Osteoblast (primary cell): ENCODE measurements at regions not wholly inside any gene's neighbourhood (a gene's known extent, or its start where the extent isn't known, plus 50 kb on each side); places are given as distances from the start of the nearest gene placed in this dataset.

Experiments used
- DNase-seq: peaks from one replicate; pipeline ENCODE4 v3.0.0; 2011; ENCODE audit warnings: low spot score, mixed read lengths; ENCODE audit not compliant: insufficient read length; ENCODE audit errors: missing footprints
- H2AFZ ChIP-seq: 2 replicates; pipeline ENCODE4 v1.6.0; 2011; ENCODE audit warnings: mild to moderate bottlenecking, low read length
- H3K27ac ChIP-seq: 2 replicates; pipeline ENCODE4 v1.5.1; 2011; ENCODE audit warnings: mild to moderate bottlenecking, low read depth, low read length, moderate library complexity
- H3K27me3 ChIP-seq: 2 replicates; pipeline ENCODE4 v1.6.0; 2012; ENCODE audit warnings: mild to moderate bottlenecking, control low read depth, inconsistent platforms, low read length, moderate library complexity; ENCODE audit not compliant: insufficient read depth
- H3K36me3 ChIP-seq: 2 replicates; pipeline ENCODE4 v1.5.1; 2011; ENCODE audit warnings: mild to moderate bottlenecking, low read length, control low read depth, moderate library complexity; ENCODE audit not compliant: insufficient read depth
- H3K4me1 ChIP-seq: 2 replicates; pipeline ENCODE4 v1.5.1; 2011; ENCODE audit warnings: mild to moderate bottlenecking, low read length, control low read depth, moderate library complexity; ENCODE audit not compliant: insufficient read depth
- H3K4me2 ChIP-seq: 2 replicates; pipeline ENCODE4 v1.6.0; 2011; ENCODE audit warnings: mild to moderate bottlenecking, low read length; ENCODE audit not compliant: insufficient read depth
- H3K4me3 ChIP-seq: fragments of 200-600 bp; sonication (generic); 3 replicates; pipeline ENCODE4 v1.5.1; 2012; ENCODE audit warnings: mild to moderate bottlenecking, low read length, inconsistent platforms; ENCODE audit not compliant: insufficient read depth
- H3K79me2 ChIP-seq: 2 replicates; pipeline ENCODE4 v1.6.0; 2012; ENCODE audit warnings: mild to moderate bottlenecking, low read length, control low read depth, inconsistent platforms; ENCODE audit not compliant: insufficient read depth
- H3K9me3 ChIP-seq: 2 replicates; pipeline ENCODE4 v1.5.1; 2011; ENCODE audit warnings: low read depth, low read length, control low read depth
- H4K20me1 ChIP-seq: 2 replicates; pipeline ENCODE4 v1.6.0; 2012; ENCODE audit warnings: mild to moderate bottlenecking, low read length, control low read depth; ENCODE audit not compliant: insufficient read depth
- CTCF ChIP-seq: IDR thresholded peaks from 2 replicates; pipeline ENCODE4 v1.5.1; 2011; ENCODE audit warnings: mild to moderate bottlenecking, low read depth, low read length, moderate library complexity; ENCODE audit errors: extremely low read depth

- Histone ChIP-seq H3K9me3 (no peaks in the 10 kb centered on the region), H3K79me2 (no peaks in the 10 kb centered on the region), H3K36me3 (no peaks in the 10 kb centered on the region), H2AFZ (no peak overlapping the region), H3K4me3 (no peak overlapping the region), H3K4me2 (no peak overlapping the region), H4K20me1 (no peaks in the 10 kb centered on the region), H3K27ac (no peak overlapping the region), H3K27me3 (no peaks in the 10 kb centered on the region), H3K4me1 (no peaks in the 10 kb centered on the region)
- no peak for TF ChIP-seq CTCF
- no peak for DNase-seq
These were observed 922.8 kb upstream of the MAP3K7 start for GRCh38 chr6:91509711-91510110.

GRCh38 chr6:91509039-91509438 is 922.2 kb upstream of the MAP3K7 start:
- Histone ChIP-seq H3K79me2 (no peaks in the 10 kb centered on the region), H3K9me3 (no peaks in the 10 kb centered on the region), H3K27ac (no peak overlapping the region), H3K4me2 (no peak overlapping the region), H4K20me1 (no peaks in the 10 kb centered on the region), H3K27me3 (no peaks in the 10 kb centered on the region), H3K4me3 (no peak overlapping the region), H3K36me3 (no peaks in the 10 kb centered on the region), H2AFZ (no peak overlapping the region), H3K4me1 (no peaks in the 10 kb centered on the region)
- DNase-seq: no peak
- no peak for TF ChIP-seq CTCF

DNA sequence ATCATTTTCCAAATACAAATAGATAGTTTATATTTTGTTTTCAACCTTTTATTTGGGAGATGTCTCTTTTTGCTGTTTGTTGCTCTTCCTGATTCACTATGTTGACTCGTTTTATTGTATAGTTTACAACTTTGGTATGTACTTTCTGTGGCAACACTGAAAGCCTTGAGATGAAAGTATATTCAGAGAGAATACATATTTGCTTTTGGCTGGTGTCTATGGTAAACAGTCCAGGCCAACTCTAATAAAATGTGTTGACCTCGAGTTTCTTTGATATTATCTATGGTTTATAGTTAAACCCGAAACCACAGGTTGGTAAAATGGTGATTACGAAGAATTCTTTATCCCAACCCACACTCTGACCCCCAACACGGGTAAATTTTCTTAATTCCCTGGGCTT is 919.6 kb upstream of the MAP3K7 start:
- no peak for DNase-seq
- Histone ChIP-seq H3K27ac (no peak overlapping the region), H4K20me1 (no peaks in the 10 kb centered on the region), H3K4me2 (no peak overlapping the region), H3K36me3 (no peaks in the 10 kb centered on the region), H3K79me2 (no peaks in the 10 kb centered on the region), H3K4me3 (no peak overlapping the region), H3K4me1 (no peaks in the 10 kb centered on the region), H3K9me3 (no peaks in the 10 kb centered on the region), H2AFZ (no peak overlapping the region), H3K27me3 (no peaks in the 10 kb centered on the region)
- TF ChIP-seq CTCF: no peak

DNA sequence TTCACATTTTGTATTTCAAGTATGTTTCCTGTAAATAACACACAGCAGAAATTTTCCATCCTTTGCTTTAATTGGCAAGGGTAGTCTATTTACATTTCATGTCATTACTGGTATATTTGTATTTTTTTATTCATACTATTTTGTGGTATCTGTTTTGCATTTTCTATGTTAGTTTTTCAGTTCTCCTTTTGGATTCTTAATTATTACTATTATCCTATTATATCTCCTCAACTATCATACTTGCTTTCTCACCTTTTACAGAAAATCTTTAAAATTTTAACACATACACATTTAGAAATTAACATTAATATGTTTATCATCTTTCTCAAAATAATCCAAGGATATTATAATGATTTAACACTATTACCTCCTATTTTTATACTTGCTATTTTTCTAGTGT is 918.3 kb upstream of the MAP3K7 start:
- H3K27ac ChIP-seq: no peak overlapping the region
- no peaks in the 10 kb centered on the region for H3K36me3 ChIP-seq
- DNase-seq: no peak
- no peaks in the 10 kb centered on the region for H3K4me1 ChIP-seq
- no peak overlapping the region for H2AFZ ChIP-seq
- H4K20me1 ChIP-seq: no peaks in the 10 kb centered on the region
- no peaks in the 10 kb centered on the region for H3K9me3 ChIP-seq
- no peaks in the 10 kb centered on the region for H3K27me3 ChIP-seq
- TF ChIP-seq CTCF: no peak
- no peaks in the 10 kb centered on the region for H3K79me2 ChIP-seq
- H3K4me3 ChIP-seq: no peak overlapping the region
- no peak overlapping the region for H3K4me2 ChIP-seq
